ENCODE measurements at regions not wholly inside any gene's neighbourhood (a gene's known extent, or its start where the extent isn't known, plus 50 kb on each side); places are given as distances from the start of the nearest gene placed in this dataset.
"Not testable (repeated sequence)": the region's sequence is repeated elsewhere in the genome, so short reads cannot be mapped to it uniquely, and the experiment has no call there.

- TF ChIP-seq CTCF (IDR thresholded peaks at IDR 0.05), result no peak
- no peak for TF ChIP-seq POLR2A (IDR thresholded peaks at IDR 0.05)
- no peak for TF ChIP-seq POLR2AphosphoS5 (IDR thresholded peaks at IDR 0.05)
- intact Hi-C loops (cut with DNase I; ENCODE audit: low total_unique reads), result no loop called here
- no peak overlapping the region for H3K27ac ChIP-seq
- no peaks in the 10 kb centered on the region for H3K27me3 ChIP-seq
- no peaks in the 10 kb centered on the region for H3K9me3 ChIP-seq
- H3K36me3 ChIP-seq, result no peaks in the 10 kb centered on the region
- no peak for DNase-seq (ENCODE audit: low spot score in 2 of 2)
- H3K4me3 ChIP-seq, result no peak overlapping the region
- no peaks in the 10 kb centered on the region for H3K4me1 ChIP-seq
These were observed 158.3 kb downstream of the FOXB1 start for GRCh38 chr15:60162251-60162967.

GRCh38 chr15:60162968-60163355 is 158.9 kb downstream of the FOXB1 start:
- intact Hi-C loops (cut with DNase I; ENCODE audit: low total_unique reads), result no loop called here
- no peak for DNase-seq (ENCODE audit: low spot score in 2 of 2)
- Histone ChIP-seq H3K36me3 (no peaks in the 10 kb centered on the region), H3K4me1 (no peaks in the 10 kb centered on the region), H3K27me3 (no peaks in the 10 kb centered on the region), H3K4me3 (no peak overlapping the region), H3K9me3 (no peaks in the 10 kb centered on the region), H3K27ac (no peak overlapping the region)
- TF ChIP-seq POLR2AphosphoS5 (IDR thresholded peaks at IDR 0.05) (no peak), CTCF (IDR thresholded peaks at IDR 0.05) (no peak), POLR2A (IDR thresholded peaks at IDR 0.05) (no peak)

GRCh38 chr15:60165111-60165510 is 161.0 kb downstream of the FOXB1 start:
- DNase-seq (ENCODE audit: low spot score in 2 of 2), result no peak
- Histone ChIP-seq H3K36me3 (no peaks in the 10 kb centered on the region), H3K27me3 (no peaks in the 10 kb centered on the region), H3K9me3 (no peaks in the 10 kb centered on the region), H3K27ac (no peak overlapping the region), H3K4me1 (no peaks in the 10 kb centered on the region), H3K4me3 (no peak overlapping the region)
- TF ChIP-seq CTCF (IDR thresholded peaks at IDR 0.05) (no peak), POLR2A (IDR thresholded peaks at IDR 0.05) (no peak), POLR2AphosphoS5 (IDR thresholded peaks at IDR 0.05) (no peak)
- intact Hi-C loops (cut with DNase I; ENCODE audit: low total_unique reads), result no loop called here

DNA sequence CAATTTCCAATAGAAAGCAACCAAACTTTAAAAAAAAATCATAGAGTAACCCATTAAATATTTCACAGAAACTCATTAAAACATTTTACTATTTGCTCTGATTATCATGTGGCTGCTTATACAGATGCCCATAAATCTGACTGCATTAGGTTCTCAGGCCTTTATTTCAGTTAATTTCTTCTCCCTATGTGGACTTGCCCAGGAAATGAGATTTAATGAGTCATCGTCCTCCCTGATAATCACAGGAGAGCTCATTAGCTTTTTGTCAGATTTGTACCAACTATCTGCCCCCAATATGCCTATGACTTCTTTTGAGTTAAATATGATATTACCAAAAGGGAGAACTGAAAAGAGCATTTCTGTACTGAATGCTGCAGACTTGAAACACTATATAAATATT is 168.0 kb downstream of the FOXB1 start:
- no peaks in the 10 kb centered on the region for H3K4me1 ChIP-seq
- no peak overlapping the region for H3K27ac ChIP-seq
- no peaks in the 10 kb centered on the region for H3K36me3 ChIP-seq
- no peak for DNase-seq (ENCODE audit: low spot score in 2 of 2)
- intact Hi-C loops (cut with DNase I; ENCODE audit: low total_unique reads), result no loop called here
- H3K27me3 ChIP-seq, result no peaks in the 10 kb centered on the region
- H3K4me3 ChIP-seq, result no peak overlapping the region
- TF ChIP-seq POLR2AphosphoS5 (IDR thresholded peaks at IDR 0.05) (no peak), CTCF (IDR thresholded peaks at IDR 0.05) (no peak), POLR2A (IDR thresholded peaks at IDR 0.05) (no peak)
- no peaks in the 10 kb centered on the region for H3K9me3 ChIP-seq

GRCh38 chr15:60179786-60180391 is 175.8 kb downstream of the FOXB1 start:
- intact Hi-C loops (cut with DNase I; ENCODE audit: low total_unique reads), result no loop called here
- H3K9me3 ChIP-seq, result no peaks in the 10 kb centered on the region
- DNase-seq (ENCODE audit: low spot score in 2 of 2), result no peak
- no peaks in the 10 kb centered on the region for H3K27me3 ChIP-seq
- H3K36me3 ChIP-seq, result no peaks in the 10 kb centered on the region
- H3K27ac ChIP-seq, result no peak overlapping the region
- no peak overlapping the region for H3K4me3 ChIP-seq
- no peak for TF ChIP-seq POLR2AphosphoS5 (IDR thresholded peaks at IDR 0.05)
- TF ChIP-seq CTCF (IDR thresholded peaks at IDR 0.05), result peak; percentile 14 to 71 (median 60)
- no peak for TF ChIP-seq POLR2A (IDR thresholded peaks at IDR 0.05)
- no peaks in the 10 kb centered on the region for H3K4me1 ChIP-seq

DNA sequence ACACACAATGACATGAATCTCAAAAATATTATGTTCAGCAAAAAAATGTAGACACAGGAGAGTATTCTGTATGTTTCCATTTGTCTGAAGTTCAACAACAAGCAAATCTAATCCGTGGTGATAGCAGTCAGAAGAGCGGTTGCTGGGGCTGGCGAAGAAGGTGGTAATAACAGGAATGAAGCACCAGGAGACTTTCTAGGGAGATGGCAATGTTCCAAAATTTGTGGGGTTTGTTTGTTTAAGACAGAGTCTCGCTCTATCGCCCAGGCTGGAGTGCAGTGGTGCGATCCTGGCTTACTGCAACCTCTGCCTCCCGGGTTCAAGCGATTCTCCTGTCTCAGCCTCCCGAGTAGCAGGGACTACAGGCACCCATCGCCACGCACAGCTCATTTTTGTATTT is 177.8 kb downstream of the FOXB1 start:
- H3K27ac ChIP-seq; H3K36me3 ChIP-seq; H3K9me3 ChIP-seq; H3K4me1 ChIP-seq; H3K27me3 ChIP-seq; H3K4me3 ChIP-seq; intact Hi-C loops (cut with DNase I; ENCODE audit: low total_unique reads); DNase-seq (ENCODE audit: low spot score in 2 of 2): not testable (repeated sequence)

All from breast epithelium (tissue), 4 donors.